RWPE1 (cell line): ENCODE measurements at regions not wholly inside any gene's neighbourhood (a gene's known extent, or its start where the extent isn't known, plus 50 kb on each side); places are given as distances from the start of the nearest gene placed in this dataset.

Experiments
- CTCF ChIA-PET: fragments of 350-600 bp; sonication (Branson Sonifier 250); formaldehyde crosslinking; extraction: SDS; loops from one replicate; lab custom pipeline; 2021; lab: Yijun Ruan, JAX
- POLR2A ChIA-PET: fragments of 400-600 bp; formaldehyde crosslinking; extraction: SDS; loops from one replicate; lab custom pipeline; 2020; ENCODE audit warnings: antibody characterized with exemption; ENCODE audit not compliant: low non-redundant PET; lab: Yijun Ruan, JAX
- DNase-seq: peaks from one replicate; pipeline ENCODE4 v3.0.0; 2012; ENCODE audit warnings: low spot score
- H3K27ac ChIP-seq: fragments of 450-650 bp; 2 replicates; pipeline ENCODE4 v1.5.1; 2017
- CTCF ChIP-seq: fragments of 450-650 bp; conservative IDR thresholded peaks from 2 replicates; pipeline ENCODE4 v1.5.1; 2017; ENCODE audit warnings: low read depth, mild to moderate bottlenecking

DNA sequence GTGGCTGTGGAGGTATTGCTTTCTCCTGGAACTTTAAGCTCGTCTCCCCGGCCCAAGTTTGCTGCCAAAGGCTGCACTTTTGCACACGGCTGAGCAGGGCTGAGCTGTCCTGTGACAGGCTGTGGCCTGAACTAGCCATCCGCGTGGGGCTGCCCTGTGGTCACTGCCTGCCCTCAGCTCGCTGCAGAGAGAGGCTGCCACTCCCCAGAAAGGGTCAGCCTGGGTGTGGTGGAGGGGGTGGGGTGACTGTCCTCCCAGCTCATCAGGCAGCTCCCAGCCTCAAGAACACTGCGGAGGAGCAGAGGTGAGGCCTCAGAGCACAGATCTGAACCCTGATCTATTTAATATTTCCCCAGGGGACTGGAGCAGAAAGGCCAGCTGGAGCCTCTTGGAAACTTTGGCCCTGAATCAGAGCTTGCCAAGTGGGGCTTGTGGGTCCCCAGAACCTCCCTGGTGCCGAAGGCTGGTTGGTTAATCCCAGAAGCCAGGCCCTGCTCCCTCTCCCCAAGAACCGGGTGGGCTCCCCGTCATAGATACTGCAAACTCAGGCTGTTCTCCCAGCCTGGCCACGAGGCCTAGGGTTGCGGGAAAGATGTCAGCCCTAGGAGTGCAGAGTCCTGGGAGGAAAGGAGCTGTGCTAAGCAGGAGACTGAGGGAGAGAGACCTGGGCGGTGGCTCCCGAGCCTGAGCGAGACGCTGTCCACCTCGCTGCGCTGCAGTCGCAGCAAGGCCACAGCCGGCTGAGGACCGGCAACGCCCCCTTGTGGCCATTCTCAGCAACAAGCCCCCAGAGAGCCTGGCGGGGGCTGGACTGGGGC, 125.1 kb upstream of the IPO9 start:
- CTCF ChIA-PET, result interaction anchor here (0.6 to 13.5 kb wide), 23 partner anchors 9 to 450 kb away, joined by 3 to 351 read pairs (median 4); no protein-coding TSS in a partner anchor

GRCh38 chr1:201704439-201704792, 124.5 kb upstream of the IPO9 start:
- CTCF ChIA-PET, result interaction anchor here (0.5 to 13.5 kb wide), 17 partner anchors 9 to 222 kb away, joined by 3 to 351 read pairs (median 3); no protein-coding TSS in a partner anchor
- POLR2A ChIA-PET, result no interaction called here

More for the DNA sequence above, 125.1 kb upstream of the IPO9 start:
- POLR2A ChIA-PET, result no interaction called here
- H3K27ac ChIP-seq, result peak overlapping the region; percentile 90
- DNase-seq, result peak; percentile 91
- peak; percentile 96 for TF ChIP-seq CTCF

GRCh38 chr1:201705389-201705788, 123.6 kb upstream of the IPO9 start:
- POLR2A ChIA-PET, result no interaction called here
- CTCF ChIA-PET, result interaction anchor here (0.6 to 13.5 kb wide), 7 partner anchors 15 to 223 kb away, joined by 4 to 351 read pairs (median 11); no protein-coding TSS in a partner anchor
- peak overlapping the region; percentile 22; the same call in 1 of the 2 replicates for H3K27ac ChIP-seq
- DNase-seq, result no peak
- no peak for TF ChIP-seq CTCF

More at GRCh38 chr1:201704439-201704792, 124.5 kb upstream of the IPO9 start:
- peak; percentile 67 for TF ChIP-seq CTCF
- no peak for DNase-seq
- H3K27ac ChIP-seq, result peak overlapping the region; percentile 90

- no peak for TF ChIP-seq CTCF
- ChIA-PET CTCF (interaction anchor here (6.1 to 13.5 kb wide), 2 partner anchors 87 to 147 kb away, joined by 84 to 351 read pairs; no protein-coding TSS in a partner anchor), POLR2A (no interaction called here)
- peak overlapping the region; percentile 22; the same call in 1 of the 2 replicates for H3K27ac ChIP-seq
- DNase-seq, result no peak
Measured at GRCh38 chr1:201706109-201706508, 122.8 kb upstream of the IPO9 start.

- DNase-seq, result no peak
- TF ChIP-seq CTCF, result no peak
- ChIA-PET POLR2A (interaction anchor here (0.6 kb wide), 1 partner anchor 42 kb away, joined by 3 read pairs; no protein-coding TSS in a partner anchor), CTCF (interaction anchor here (0.5 to 13.5 kb wide), 5 partner anchors 22 to 188 kb away, joined by 3 to 351 read pairs (median 19); no protein-coding TSS in a partner anchor)
- H3K27ac ChIP-seq, result no peak overlapping the region
Measured at GRCh38 chr1:201707027-201707426, 121.9 kb upstream of the IPO9 start.

GRCh38 chr1:201707656-201708055, 121.3 kb upstream of the IPO9 start:
- no peak for DNase-seq
- H3K27ac ChIP-seq, result peak overlapping the region; percentile 71
- ChIA-PET POLR2A (no interaction called here), CTCF (interaction anchor here (0.5 to 13.5 kb wide), 5 partner anchors 86 to 188 kb away, joined by 3 to 351 read pairs (median 19); no protein-coding TSS in a partner anchor)
- no peak for TF ChIP-seq CTCF
